Coronary artery (tissue), 2 donors: ENCODE measurements at regions not wholly inside any gene's neighbourhood (a gene's known extent, or its start where the extent isn't known, plus 50 kb on each side); places are given as distances from the start of the nearest gene placed in this dataset.
A peak's percentile ranks its signal among the peaks of the same experiment; 100 is the strongest.

Experiments used
- DNase-seq: peaks from one replicate; pipeline ENCODE4 v3.0.0-alpha.2; 2017; ENCODE audit warnings: low spot score
- H3K27ac ChIP-seq, 2 donors: fragments of 200-600 bp; sonication (generic); one replicate each; pipeline ENCODE4 v1.5.1; 2016 to 2019
- H3K4me3 ChIP-seq: fragments of 200-600 bp; sonication (generic); 2 replicates; pipeline ENCODE4 v1.5.1; 2016; ENCODE audit warnings: mild to moderate bottlenecking, moderate library complexity
- CTCF ChIP-seq: fragments of 200-600 bp; sonication (generic); IDR thresholded peaks from one replicate; pipeline ENCODE4 v1.5.1; 2019; ENCODE audit warnings: antibody characterized with exemption

- H3K27ac ChIP-seq = no peak overlapping the region
- peak; percentile 53 for DNase-seq
- no peak overlapping the region for H3K4me3 ChIP-seq
- no peak for TF ChIP-seq CTCF
These were observed 50.0 kb upstream of the SLC19A1 start for GRCh38 chr21:45592208-45592619.

DNA sequence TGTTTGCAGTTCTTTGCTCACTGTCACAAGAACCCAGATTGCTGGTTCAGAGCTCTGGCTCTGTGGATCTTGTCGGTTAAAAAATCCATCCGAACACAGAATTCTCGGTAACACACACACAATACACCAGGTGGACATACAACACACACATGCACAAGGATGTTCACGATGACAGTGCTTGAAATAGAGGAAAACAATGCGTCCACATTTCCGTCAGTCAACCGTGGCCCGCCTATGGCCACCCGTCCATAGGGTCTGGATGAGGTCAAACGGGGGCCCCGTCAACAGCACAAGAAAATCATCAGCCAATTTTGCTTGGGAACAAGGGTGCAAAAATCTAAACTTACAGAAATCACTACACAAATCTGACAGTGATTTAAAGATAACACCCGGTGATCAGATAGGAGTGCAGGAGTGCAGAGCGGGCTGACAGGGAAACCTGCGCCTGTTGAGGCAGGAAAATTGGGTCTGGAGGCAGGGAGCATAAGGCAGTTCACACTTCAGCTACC, 50.4 kb upstream of the SLC19A1 start:
- TF ChIP-seq CTCF = no peak
- DNase-seq = peak; percentile 45
- no peak overlapping the region for H3K27ac ChIP-seq

GRCh38 chr21:45593162-45594022, 50.1 kb upstream of the PCBP3 start:
- Histone ChIP-seq H3K4me3 (no peak overlapping the region), H3K27ac (no peak overlapping the region)
- no peak for DNase-seq
- no peak for TF ChIP-seq CTCF

More for the DNA sequence above, 50.4 kb upstream of the SLC19A1 start:
- no peak overlapping the region for H3K4me3 ChIP-seq
